ENCODE measurements at regions not wholly inside any gene's neighbourhood (a gene's known extent, or its start where the extent isn't known, plus 50 kb on each side); places are given as distances from the start of the nearest gene placed in this dataset.

DNA sequence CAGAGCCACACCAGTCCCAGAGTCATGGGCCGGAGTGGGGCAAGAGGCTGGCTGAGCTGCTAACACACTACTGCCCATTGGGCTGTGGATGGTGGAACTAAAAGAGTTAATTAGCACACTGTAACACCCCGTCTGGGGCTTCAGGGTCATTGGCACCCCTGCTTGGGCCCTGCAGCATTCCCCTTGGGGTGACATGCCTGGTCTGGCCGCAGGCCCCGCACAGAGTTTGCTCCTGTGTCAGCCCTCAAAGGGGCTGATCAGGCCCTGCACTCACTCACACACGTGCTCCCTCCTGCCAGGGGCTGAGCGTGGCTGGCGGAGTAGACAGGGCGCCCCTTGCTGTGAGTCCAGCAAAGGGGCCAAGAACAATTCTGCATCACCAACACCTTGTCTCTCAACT, 1499.6 kb upstream of the TMEM132C start:
- Mint-ChIP-seq H3K36me3 (peaks cover 76% of the 10 kb centered on the region), H3K4me3 (no peak overlapping the region), H3K4me1 (peaks cover 45% of the 10 kb centered on the region), H3K9me3 (ENCODE audit: low read depth) (peaks cover 32% of the 10 kb centered on the region), H3K27me3 (no peaks in the 10 kb centered on the region), H3K27ac (no peak overlapping the region)
- DNase-seq, result no peak
- CTCF ChIA-PET, result no interaction called here
- no peak for ATAC-seq

DNA sequence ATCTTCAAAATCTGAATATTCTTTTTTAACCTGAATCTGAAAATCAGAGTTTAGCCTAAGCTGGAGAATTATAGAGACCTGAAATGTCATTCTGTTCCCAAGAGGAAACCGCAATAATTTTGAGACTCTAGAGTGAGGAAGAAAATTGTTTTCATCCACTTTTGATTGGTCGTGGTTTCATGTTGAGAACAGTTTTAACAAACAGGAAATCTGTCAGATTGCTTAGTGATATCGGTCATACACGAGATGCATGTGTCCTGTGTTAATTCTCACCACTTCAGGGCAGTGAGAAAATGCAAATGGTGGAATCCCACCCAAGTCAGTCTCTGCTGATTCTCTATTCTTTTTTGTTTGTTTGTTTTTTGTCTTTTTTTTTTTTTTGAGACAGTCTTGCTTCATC, 1498.5 kb upstream of the TMEM132C start:
- CTCF ChIA-PET, result no interaction called here
- Mint-ChIP-seq H3K4me3 (no peak overlapping the region), H3K27ac (peak overlapping the region; percentile 40), H3K27me3 (no peaks in the 10 kb centered on the region), H3K36me3 (peaks cover 68% of the 10 kb centered on the region), H3K9me3 (ENCODE audit: low read depth) (peaks cover 33% of the 10 kb centered on the region), H3K4me1 (peaks cover 43% of the 10 kb centered on the region)
- ATAC-seq (peak; percentile 42), DNase-seq (no peak)

DNA sequence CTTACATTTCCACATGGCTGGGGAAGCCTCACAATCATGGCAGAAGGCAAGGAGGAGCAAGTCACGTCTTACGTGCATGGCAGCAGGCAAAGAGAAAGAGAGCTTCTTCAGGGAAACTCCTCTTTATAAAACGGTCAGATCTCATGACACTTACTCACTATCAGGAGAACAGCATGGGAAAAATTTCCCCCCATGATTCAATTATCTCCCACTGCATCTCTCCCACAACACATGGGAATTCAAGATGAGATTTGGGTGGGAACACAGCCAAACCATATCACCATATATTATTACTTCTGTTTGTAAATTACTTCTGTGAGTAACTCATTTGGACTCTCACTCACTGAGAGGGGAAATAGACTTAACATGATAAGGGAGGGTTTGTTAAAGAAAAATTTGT, 1496.8 kb upstream of the TMEM132C start:
- CTCF ChIA-PET, result interaction anchor here (1.3 kb wide), 1 partner anchor 12 kb away, joined by 5 read pairs; no protein-coding TSS in a partner anchor
- Mint-ChIP-seq H3K4me3 (peak overlapping the region; percentile 16), H3K9me3 (ENCODE audit: low read depth) (peaks cover 24% of the 10 kb centered on the region), H3K4me1 (peaks cover 38% of the 10 kb centered on the region), H3K27ac (peak overlapping the region; percentile 7), H3K36me3 (peaks cover 54% of the 10 kb centered on the region), H3K27me3 (no peaks in the 10 kb centered on the region)
- no peak for ATAC-seq
- no peak for DNase-seq

- peak overlapping the region; percentile 94 for H3K4me3 Mint-ChIP-seq
- peak; percentile 79 for DNase-seq
- peaks cover 19% of the 10 kb centered on the region for H3K9me3 Mint-ChIP-seq (ENCODE audit: low read depth)
- peak overlapping the region; percentile 99 for H3K27ac Mint-ChIP-seq
- CTCF ChIA-PET, result interaction anchor here (1.1 to 1.2 kb wide), 2 partner anchors 10 to 12 kb away, joined by 3 to 4 read pairs; no protein-coding TSS in a partner anchor
- peaks cover 41% of the 10 kb centered on the region for H3K36me3 Mint-ChIP-seq
- no peaks in the 10 kb centered on the region for H3K27me3 Mint-ChIP-seq
- ATAC-seq, result peak; percentile 84
- H3K4me1 Mint-ChIP-seq, result peaks cover 38% of the 10 kb centered on the region
Observed at GRCh38 chr12:126772171-126772864, 1494.7 kb upstream of the TMEM132C start.

GRCh38 chr12:126773012-126773411, 1494.0 kb upstream of the TMEM132C start:
- CTCF ChIA-PET, result interaction anchor here (1.2 kb wide), 1 partner anchor 12 kb away, joined by 4 read pairs; no protein-coding TSS in a partner anchor
- Mint-ChIP-seq H3K27me3 (no peaks in the 10 kb centered on the region), H3K27ac (peak overlapping the region; percentile 13), H3K4me3 (no peak overlapping the region), H3K4me1 (peaks cover 38% of the 10 kb centered on the region), H3K36me3 (peaks cover 38% of the 10 kb centered on the region), H3K9me3 (ENCODE audit: low read depth) (peaks cover 19% of the 10 kb centered on the region)
- DNase-seq, result no peak
- no peak for ATAC-seq

- CTCF ChIA-PET, result no interaction called here
- Mint-ChIP-seq H3K9me3 (ENCODE audit: low read depth) (peaks cover 19% of the 10 kb centered on the region), H3K36me3 (peaks cover 33% of the 10 kb centered on the region), H3K27ac (no peak overlapping the region), H3K27me3 (no peaks in the 10 kb centered on the region), H3K4me3 (no peak overlapping the region), H3K4me1 (peaks cover 33% of the 10 kb centered on the region)
- DNase-seq (no peak), ATAC-seq (no peak)
Observed at GRCh38 chr12:126773491-126773890, 1493.5 kb upstream of the TMEM132C start.

DNA sequence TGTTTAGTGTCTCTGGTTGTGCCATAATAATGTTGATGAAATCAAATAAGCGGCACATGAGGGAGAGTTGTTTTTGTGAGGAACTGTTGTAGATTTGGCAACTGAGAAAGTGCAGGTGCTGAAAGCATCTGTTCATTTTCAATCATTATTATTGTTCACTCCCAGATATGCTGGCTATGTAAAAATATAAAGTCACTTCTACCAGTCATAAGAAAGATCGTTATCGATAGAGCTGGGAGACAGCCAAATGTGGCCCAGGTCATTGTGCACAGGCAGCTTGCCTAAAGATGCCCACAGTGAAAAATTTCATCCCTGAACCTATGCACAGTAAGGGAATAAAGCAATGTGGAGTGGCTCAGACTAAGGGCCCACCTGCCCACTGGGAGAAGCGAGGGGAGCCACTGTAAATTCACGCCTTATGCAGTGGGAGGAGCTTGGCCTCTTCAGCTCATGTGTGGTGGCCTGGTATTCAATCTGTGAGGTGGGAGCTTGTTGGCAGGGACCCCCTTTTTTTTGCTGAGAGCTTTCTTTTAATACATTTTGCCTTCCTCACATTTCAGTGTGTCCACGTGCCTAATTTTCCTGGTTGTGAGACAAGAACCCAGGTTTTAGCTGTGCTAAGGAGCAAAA, 1490.8 kb upstream of the TMEM132C start:
- CTCF ChIA-PET, result no interaction called here
- no peak for DNase-seq
- no peak for ATAC-seq
- Mint-ChIP-seq H3K27me3 (no peaks in the 10 kb centered on the region), H3K4me3 (no peak overlapping the region), H3K9me3 (ENCODE audit: low read depth) (peaks cover 12% of the 10 kb centered on the region), H3K4me1 (peaks cover 14% of the 10 kb centered on the region), H3K36me3 (peaks cover 16% of the 10 kb centered on the region), H3K27ac (no peak overlapping the region)

- Mint-ChIP-seq H3K4me1 (no peaks in the 10 kb centered on the region), H3K4me3 (no peak overlapping the region), H3K27ac (no peak overlapping the region), H3K36me3 (no peaks in the 10 kb centered on the region), H3K27me3 (no peaks in the 10 kb centered on the region), H3K9me3 (ENCODE audit: low read depth) (peaks cover 2% of the 10 kb centered on the region)
- ATAC-seq, result no peak
- DNase-seq, result no peak
- CTCF ChIA-PET, result no interaction called here
Observed at GRCh38 chr12:126780343-126780742, 1486.6 kb upstream of the TMEM132C start.

- Mint-ChIP-seq H3K27me3 (no peaks in the 10 kb centered on the region), H3K4me3 (no peak overlapping the region), H3K9me3 (ENCODE audit: low read depth) (no peaks in the 10 kb centered on the region), H3K36me3 (no peaks in the 10 kb centered on the region), H3K27ac (no peak overlapping the region), H3K4me1 (no peaks in the 10 kb centered on the region)
- CTCF ChIA-PET, result interaction anchor here (1.4 to 1.5 kb wide), 2 partner anchors 12 to 600 kb away, joined by 3 to 5 read pairs; no protein-coding TSS in a partner anchor
- DNase-seq (no peak), ATAC-seq (no peak)
Observed at GRCh38 chr12:126781593-126781992, 1485.4 kb upstream of the TMEM132C start.

GRCh38 chr12:126782083-126782482, 1484.9 kb upstream of the TMEM132C start:
- Mint-ChIP-seq H3K9me3 (ENCODE audit: low read depth) (no peaks in the 10 kb centered on the region), H3K27ac (no peak overlapping the region), H3K36me3 (no peaks in the 10 kb centered on the region), H3K27me3 (no peaks in the 10 kb centered on the region), H3K4me1 (no peaks in the 10 kb centered on the region), H3K4me3 (no peak overlapping the region)
- CTCF ChIA-PET, result interaction anchor here (1.4 to 3.2 kb wide), 3 partner anchors 13 to 599 kb away, joined by 3 to 14 read pairs (median 5); no protein-coding TSS in a partner anchor
- no peak for DNase-seq
- no peak for ATAC-seq

DNA sequence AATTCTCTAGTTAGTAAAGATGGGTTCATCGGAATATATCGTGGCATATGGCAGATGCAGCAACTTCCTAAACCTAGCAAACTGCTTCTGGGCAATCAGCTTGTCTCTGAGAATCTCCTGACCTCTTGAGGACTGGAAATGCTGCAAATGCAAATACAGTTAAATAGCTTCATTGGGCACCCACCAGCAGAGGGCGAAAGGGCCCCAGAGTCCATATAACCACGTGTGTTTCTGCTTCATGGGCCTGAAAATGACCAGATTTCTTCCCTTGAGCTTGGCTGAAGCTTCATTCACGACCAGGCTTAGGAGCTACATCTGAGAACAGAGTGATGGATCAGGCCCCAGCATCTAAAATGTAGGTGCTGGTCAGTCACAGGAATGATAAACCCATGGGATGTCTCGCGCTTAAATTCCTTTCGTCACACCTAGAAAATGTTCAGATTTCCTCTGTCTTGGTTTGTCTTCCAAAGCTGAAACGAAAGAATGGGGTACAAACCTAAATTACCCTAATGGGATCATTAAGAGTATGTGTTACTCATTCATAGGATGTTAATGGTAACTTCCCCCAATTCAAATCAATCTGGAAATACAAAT, 1482.5 kb upstream of the TMEM132C start:
- no peaks in the 10 kb centered on the region for H3K27me3 Mint-ChIP-seq
- ATAC-seq, result no peak
- H3K4me1 Mint-ChIP-seq, result no peaks in the 10 kb centered on the region
- no peak overlapping the region for H3K4me3 Mint-ChIP-seq
- H3K9me3 Mint-ChIP-seq (ENCODE audit: low read depth), result peaks cover 2% of the 10 kb centered on the region
- DNase-seq, result peak; percentile 48
- no peaks in the 10 kb centered on the region for H3K36me3 Mint-ChIP-seq
- H3K27ac Mint-ChIP-seq, result no peak overlapping the region
- CTCF ChIA-PET, result interaction anchor here (1.1 to 3.2 kb wide), 3 partner anchors 11 to 90 kb away, joined by 3 to 14 read pairs (median 4); no protein-coding TSS in a partner anchor

GRCh38 chr12:126789963-126790362, 1477.0 kb upstream of the TMEM132C start:
- H3K4me3 Mint-ChIP-seq, result no peak overlapping the region
- CTCF ChIA-PET, result no interaction called here
- H3K9me3 Mint-ChIP-seq (ENCODE audit: low read depth), result peaks cover 2% of the 10 kb centered on the region
- no peaks in the 10 kb centered on the region for H3K36me3 Mint-ChIP-seq
- no peaks in the 10 kb centered on the region for H3K4me1 Mint-ChIP-seq
- ATAC-seq (no peak), DNase-seq (no peak)
- H3K27me3 Mint-ChIP-seq, result no peaks in the 10 kb centered on the region
- H3K27ac Mint-ChIP-seq, result no peak overlapping the region

DNA sequence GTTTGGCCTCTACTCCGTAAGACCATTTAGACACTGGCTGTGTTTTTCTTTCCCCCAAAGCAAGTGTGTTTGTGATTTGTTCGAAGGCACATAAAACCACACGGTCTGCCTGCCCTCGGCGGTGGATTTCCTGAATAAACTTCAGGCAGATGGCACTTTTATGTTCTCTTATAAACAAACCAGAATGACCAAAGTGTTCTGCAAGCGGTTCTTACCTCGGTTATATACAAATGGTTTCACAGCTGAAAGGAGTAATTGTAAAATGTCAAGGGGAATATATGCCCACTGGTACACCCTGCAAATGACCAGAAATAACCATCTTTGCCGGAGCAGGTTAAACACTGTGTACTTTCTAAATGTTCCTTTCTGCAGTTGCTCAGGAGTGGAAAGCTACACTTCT, 1475.8 kb upstream of the TMEM132C start:
- CTCF ChIA-PET, result no interaction called here

GRCh38 chr12:126792411-126792810, 1474.6 kb upstream of the TMEM132C start:
- no peak overlapping the region for H3K4me3 Mint-ChIP-seq
- no peaks in the 10 kb centered on the region for H3K4me1 Mint-ChIP-seq
- no peaks in the 10 kb centered on the region for H3K36me3 Mint-ChIP-seq
- no peak overlapping the region for H3K27ac Mint-ChIP-seq
- H3K9me3 Mint-ChIP-seq (ENCODE audit: low read depth), result peaks cover 2% of the 10 kb centered on the region
- CTCF ChIA-PET, result no interaction called here
- DNase-seq (no peak), ATAC-seq (no peak)
- no peaks in the 10 kb centered on the region for H3K27me3 Mint-ChIP-seq

More for the DNA sequence above, 1475.8 kb upstream of the TMEM132C start:
- H3K4me3 Mint-ChIP-seq, result no peak overlapping the region
- H3K9me3 Mint-ChIP-seq (ENCODE audit: low read depth), result peaks cover 2% of the 10 kb centered on the region
- no peak for DNase-seq
- no peaks in the 10 kb centered on the region for H3K36me3 Mint-ChIP-seq
- no peak overlapping the region for H3K27ac Mint-ChIP-seq
- ATAC-seq, result no peak
- H3K27me3 Mint-ChIP-seq, result no peaks in the 10 kb centered on the region
- H3K4me1 Mint-ChIP-seq, result no peaks in the 10 kb centered on the region

Data from activated CD8-positive, alpha-beta memory T cell treated with anti-CD3 and anti-CD28 coated beads, Interleukin-2, amount 10 ng/mL, durations not matched to agents 7 days and 5 days (primary cell).